Fibroblast of upper back skin (primary cell): ENCODE measurements at regions not wholly inside any gene's neighbourhood (a gene's known extent, or its start where the extent isn't known, plus 50 kb on each side); places are given as distances from the start of the nearest gene placed in this dataset.
"Not testable (repeated sequence)": the region's sequence is repeated elsewhere in the genome, so short reads cannot be mapped to it uniquely, and the experiment has no call there.

Experiments
- DNase-seq: peaks from one replicate; pipeline ENCODE4 v3.0.0-alpha.2; 2013

DNA sequence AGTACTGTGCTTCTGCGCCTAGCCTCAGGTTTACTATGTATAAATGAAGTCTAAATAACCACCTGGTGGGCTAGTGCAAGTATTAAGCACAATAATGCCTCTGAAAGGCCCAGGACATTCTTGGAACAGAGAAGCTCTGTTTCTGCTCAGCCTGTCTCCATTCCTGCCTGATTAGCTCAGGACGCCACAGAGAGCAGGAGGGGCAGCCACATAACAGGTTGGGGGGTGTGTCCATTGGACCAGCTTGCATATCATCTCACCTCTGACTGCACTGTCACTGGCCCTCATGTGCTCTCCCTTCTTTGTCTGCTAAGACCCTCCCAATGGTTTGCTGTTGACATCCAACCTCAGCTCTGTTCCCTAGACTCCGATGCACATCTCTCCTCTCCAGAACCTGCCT is 52.8 kb upstream of the IKZF1 start:
- DNase-seq: no peak

DNA sequence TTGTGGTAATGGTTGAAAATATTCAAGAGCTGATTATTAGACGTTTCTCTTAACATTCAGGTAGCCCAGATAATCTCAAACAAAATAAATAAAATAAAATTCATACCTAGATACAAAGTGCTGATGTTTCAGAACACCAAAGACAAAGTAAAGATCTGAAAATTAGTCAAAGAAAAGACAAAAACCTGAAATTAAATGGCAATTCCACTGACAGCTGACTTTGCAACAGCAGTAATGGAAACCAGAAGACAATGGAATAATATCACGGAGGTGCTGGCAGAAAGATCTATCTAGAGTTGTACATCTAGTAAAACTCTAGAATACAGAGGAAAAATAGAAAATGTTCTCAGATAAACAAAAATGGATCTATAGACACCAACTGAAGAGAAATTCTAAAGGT is 58.0 kb upstream of the IKZF1 start:
- no peak for DNase-seq

DNA sequence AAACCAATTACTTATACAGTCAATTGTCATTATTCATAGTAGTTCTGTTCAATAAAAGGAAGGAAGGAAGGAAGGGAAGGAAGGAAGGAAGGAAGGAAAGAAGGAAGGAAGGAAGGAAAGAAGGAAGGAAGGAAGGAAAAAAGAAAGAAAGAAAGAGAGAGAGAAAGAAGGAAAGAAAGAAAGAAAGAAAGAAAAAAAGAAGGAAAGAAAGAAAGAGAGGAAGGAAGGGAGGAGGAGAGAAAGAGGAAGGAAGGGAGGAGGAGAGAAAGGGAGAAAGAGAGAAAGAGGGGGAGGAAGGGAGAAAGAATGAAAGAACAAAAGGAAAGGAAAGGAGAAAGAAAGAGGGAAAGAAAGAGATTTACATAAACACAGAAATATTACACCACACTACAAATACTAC is 62.4 kb upstream of the IKZF1 start:
- DNase-seq: not testable (repeated sequence)

GRCh38 chr7:50240699-50241098 is 63.8 kb upstream of the IKZF1 start:
- DNase-seq: not testable (repeated sequence)

- DNase-seq: no peak
Observed at GRCh38 chr7:50229964-50230363, 74.6 kb upstream of the IKZF1 start.

GRCh38 chr7:50228148-50228547 is 76.4 kb upstream of the IKZF1 start:
- DNase-seq: no peak

DNA sequence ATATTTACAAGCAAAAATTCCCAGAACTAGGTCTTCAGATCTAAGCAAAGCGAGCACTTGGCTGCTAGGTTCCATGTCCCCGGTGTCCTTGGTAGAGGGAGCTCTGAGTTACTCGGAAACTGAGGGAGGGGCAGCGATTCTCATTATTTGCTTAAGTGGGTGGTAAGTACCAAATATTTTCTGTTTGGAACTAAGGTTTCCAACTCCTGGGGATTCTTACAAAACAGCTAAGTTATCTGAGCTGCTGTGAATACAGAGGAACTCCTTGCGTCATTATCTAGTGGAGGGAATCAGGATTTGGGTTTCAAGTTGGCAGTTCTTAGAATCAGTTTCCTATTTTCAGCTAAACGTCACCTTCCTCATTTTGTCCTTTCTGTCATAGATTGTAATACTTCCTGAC is 76.8 kb upstream of the IKZF1 start:
- no peak for DNase-seq

GRCh38 chr7:50226669-50227068 is 77.8 kb upstream of the IKZF1 start:
- no peak for DNase-seq

DNA sequence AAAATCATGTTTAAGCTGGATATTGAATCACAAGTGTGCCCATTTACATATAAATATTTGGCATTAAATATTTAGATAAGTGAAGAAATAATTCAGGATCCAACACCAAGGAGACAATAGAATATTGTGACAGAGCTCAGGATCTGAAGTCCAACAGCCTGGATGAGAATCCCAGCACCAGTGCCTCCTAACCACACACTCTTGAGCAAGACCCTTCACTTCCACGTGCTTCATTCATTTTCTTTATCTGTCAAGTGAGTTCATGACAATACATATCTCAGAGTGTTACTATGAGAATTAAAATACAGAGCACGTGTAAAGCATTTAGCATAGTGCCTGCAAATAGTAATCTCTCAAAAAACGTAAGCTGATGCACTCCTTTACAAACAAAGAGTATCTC is 78.4 kb upstream of the IKZF1 start:
- DNase-seq: no peak

DNA sequence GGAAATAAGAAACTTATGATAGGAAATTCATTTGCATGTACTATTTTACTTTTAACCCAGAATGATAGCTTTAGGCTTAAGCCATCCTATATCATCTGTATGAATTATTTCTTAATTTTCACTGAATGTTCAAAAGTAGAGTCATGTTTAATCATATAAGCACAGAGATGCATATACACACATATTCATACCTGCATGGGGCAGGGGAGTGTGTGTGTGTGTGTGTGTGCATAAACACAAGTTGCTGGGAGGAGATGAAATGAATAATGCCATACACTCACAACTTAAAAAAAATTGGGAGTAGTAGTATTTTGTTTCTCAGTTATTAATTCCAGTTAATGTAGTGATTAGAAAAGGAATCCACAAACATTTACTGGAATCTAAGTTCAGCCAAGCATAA is 83.1 kb upstream of the IKZF1 start:
- no peak for DNase-seq

DNA sequence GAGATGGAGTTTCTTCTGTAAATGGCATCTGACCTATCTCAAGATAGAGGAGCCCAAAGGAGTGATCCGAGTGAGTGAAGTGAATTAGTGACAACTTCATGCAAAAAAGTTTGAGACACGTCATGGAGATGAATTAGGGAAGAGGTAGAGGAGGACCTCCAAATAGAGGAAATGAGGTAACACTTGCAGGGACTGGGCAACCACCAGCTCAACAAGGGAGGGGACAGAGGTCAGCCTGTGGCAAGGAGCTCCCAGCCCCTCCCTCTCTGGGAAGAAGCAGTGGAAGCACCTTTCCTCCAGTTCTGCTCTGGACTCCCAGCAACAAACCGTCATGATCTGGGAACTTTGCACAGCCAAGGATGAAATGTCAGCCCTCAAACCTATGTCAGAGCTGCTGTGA is 83.5 kb upstream of the IKZF1 start:
- DNase-seq: no peak

GRCh38 chr7:50220273-50220672 is 84.2 kb upstream of the IKZF1 start:
- DNase-seq: no peak

- no peak for DNase-seq
Observed at GRCh38 chr7:50217821-50218281, 86.7 kb upstream of the IKZF1 start.

DNA sequence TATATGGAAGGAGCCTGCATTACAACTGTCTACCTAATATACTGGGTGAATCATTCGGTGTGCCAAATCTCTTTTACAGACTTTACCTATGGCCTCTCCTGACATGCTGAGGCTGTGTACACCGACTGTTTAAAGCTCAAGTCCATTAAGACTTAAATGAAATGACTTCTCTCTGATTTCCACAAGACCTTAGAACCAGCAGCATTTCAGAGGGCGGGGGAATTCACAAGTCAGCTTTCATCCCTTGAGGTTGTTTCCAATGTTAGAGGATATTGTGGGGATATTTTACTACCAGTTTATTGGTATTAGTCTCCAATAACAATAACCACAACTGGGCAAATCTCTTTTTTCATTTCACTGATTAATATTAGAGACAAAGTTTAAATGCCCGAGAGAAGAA is 87.1 kb upstream of the IKZF1 start:
- no peak for DNase-seq

DNA sequence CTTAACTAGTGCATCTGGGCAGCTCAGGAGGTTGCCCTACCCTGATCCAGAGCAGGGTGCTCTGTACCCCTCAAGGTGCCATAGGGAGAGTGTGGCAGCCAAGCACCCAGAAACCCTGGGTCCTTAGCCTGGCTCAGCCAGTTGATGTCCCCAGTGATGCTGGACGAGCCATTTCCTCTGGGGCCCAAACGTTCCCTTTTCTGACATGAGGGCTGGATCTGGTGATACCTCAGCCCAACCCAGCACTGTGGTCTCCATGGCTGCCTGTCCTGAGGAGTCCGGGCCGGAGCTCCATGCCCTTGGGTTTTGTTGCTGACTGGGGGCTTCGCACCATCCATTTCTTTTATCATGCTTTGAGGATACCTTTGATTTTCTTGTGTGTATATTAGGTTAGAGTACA is 87.9 kb upstream of the IKZF1 start:
- no peak for DNase-seq

DNA sequence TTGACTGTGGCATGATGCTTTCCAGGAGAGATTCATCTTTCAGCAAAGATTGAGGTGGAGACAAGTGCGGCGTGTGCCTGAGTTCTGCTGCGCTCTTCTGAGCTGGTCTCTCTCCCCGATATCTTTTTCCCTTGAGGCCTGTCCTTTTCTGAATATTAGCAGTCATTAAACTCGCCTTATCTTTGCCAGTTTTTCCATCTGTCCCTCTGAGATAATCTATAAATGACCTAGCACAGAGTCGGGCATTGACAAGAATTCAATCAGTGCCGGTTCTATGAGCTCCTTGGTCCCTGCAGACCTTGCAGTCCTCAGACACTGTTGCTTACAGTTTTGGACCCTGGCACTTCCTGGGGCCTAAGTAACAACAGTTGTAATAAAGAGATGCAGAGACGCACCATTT is 89.7 kb upstream of the IKZF1 start:
- DNase-seq: no peak

- no peak for DNase-seq
Observed at GRCh38 chr7:50214126-50214670, 90.3 kb upstream of the IKZF1 start.

GRCh38 chr7:50213622-50214017 is 90.9 kb upstream of the IKZF1 start:
- no peak for DNase-seq

DNA sequence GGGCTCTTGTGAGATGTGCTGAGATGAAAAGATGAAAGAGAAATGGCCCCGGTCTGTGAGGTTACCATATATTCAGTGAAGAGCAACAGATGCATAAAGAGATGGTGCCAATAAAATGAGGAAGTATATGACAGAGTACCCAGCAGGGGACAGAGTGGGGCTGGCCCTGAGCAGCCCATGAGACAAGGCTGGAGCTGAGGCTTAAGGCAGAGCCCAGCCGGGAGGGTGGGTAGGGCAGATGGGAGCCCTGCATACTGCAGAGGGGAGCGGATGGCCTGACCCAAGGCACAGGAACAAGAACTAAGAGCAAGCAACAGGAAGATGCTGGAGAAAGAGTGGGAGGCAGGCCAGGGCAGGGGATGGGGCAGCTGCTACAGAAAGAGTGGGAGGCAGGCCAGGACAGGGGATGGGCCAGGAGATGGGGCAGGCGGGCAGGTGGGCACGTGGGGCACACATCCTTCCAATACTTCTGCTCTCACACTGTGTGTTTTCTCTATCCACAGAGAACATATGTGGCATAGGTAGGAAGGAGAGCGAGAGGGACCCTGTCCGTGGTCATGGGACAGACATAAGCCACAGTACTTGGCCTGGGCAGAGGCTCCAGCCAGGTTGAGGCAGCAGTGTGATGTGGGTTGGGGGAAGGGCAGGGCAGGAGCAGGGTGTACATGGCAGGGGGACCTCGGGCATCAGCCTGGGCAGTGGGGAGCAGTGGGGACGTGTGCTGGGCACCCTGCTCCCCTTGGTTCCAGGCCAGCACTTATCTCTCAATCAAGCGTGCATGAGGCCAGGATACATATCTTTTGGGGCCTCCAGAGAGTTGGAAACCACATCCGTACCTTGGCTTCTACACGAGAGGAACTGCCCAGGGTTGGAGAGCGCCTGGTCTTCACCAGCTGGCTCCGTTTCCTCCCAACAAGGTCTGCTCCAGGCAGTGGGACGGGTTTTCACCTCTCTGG is 91.6 kb upstream of the IKZF1 start:
- no peak for DNase-seq

DNA sequence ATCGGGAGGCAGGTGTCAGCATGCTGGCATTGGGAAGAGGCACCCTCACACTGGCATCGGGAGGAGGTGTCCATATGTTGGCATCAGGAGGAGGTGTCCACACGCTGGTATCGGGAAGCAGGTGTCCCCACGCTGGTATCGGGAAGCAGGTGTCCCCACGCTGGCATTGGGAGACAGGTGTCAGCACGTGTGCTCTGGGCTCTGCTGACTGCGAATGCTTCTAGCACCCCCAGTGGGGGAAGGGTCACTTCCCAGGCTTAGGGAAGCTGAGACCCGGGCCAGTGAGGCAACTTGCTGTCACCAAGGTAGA is 92.5 kb upstream of the IKZF1 start:
- no peak for DNase-seq

GRCh38 chr7:50211130-50212015 is 93.1 kb upstream of the IKZF1 start:
- DNase-seq: no peak

DNA sequence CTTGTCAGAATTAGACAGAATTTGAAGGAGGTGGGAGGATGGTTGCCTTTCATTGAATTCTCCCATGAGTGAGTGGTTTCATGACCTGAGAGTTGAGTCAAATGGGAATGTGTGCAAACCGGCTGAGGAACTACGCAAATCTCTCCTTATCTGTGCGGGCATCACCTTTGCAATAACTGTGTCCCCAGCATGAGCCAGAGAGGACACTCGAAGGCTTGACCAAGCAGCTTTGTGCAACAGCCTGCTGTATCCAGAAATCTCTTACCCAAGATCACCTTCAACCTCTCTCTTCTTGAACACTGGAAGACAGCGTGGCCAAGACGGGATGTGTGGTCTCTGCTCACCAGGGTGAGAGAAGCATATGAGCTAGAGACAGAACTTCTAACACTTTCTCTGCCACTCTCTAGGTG is 93.8 kb upstream of the IKZF1 start:
- DNase-seq: no peak

GRCh38 chr7:50209461-50210135 is 94.9 kb upstream of the IKZF1 start:
- DNase-seq: no peak
